SW480 (cell line): ENCODE measurements at regions not wholly inside any gene's neighbourhood (a gene's known extent, or its start where the extent isn't known, plus 50 kb on each side); places are given as distances from the start of the nearest gene placed in this dataset.

Source experiments
- DNase-seq: peaks from one replicate; pipeline ENCODE4 v3.0.0-alpha.2; 2016; ENCODE audit warnings: low spot score

DNA sequence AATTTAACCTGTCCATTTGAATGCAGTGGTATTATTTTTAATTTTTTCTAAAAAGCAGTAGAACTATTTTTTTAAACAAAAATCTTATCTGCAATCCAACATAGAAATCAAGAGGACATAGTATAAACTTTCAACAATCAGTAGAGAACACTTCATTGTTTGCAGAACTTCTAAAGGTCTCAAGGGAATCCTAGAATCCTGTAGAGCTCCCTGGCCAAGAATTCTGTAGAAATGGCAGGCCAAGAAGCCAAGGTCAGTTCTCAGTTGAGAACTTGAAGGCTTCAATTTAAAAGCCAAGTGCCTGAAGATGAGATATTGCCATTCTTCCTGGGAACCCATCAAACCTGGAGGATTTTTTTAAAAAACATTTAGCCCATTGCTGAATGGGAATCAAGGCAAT, 199.2 kb upstream of the KLF4 start:
- no peak for DNase-seq

DNA sequence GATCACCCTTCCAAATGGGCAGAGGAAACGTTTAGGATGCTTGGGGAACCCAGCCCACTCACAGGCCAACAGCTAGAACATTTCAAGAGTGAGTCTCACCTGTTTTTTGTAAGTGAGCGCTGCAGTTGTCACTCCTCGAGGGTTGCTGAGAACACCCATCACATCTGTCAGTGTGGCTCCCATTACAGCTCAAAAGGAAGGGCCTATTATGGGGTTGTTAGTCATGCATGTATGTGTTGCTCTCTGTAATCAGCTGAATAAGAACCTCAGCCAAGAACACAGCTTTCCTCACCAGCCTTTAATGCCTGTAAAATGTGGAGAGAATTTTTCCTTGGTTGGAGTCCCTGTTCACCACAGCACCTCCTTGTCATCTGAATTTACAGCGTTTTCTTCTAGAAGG, 196.3 kb upstream of the KLF4 start:
- no peak for DNase-seq

DNA sequence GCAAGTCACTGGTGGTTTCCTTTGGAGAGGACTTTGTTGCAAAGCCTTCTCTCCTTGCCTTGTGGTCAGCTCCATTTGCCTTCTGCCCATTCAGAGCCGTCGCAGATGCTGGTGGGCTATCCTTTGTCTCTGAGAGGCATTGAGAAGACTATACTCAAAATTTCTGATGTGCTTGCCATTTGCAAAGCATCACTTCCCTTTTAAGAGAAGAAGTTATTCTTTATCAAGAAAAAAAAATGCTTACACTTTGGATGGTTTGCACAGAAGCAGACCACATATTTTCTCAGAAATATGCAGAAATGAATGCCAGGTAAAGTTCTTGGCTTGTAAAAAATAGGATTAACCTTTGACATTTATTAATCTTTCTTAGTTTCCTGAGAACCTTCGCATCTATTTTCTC, 195.8 kb upstream of the KLF4 start:
- DNase-seq, result no peak

DNA sequence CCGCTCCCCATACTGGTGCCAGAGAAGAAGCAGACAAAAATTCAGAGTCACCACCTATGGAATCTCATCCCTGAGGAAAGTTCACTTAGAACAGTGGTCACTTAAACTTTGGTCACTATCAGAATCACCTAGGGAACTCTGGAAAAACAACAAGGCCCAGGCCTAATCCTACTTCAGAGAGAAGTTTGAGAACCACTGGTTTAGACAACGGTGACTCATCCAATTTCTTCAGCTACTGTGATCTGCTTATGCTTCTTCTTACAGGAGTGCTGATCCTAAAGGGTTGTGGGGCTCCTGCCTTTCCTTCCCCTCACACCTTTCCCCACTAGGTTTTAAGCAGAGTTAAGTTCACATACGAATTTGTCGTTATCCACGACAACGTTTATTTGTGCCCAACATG, 194.7 kb upstream of the KLF4 start:
- DNase-seq, result no peak

DNA sequence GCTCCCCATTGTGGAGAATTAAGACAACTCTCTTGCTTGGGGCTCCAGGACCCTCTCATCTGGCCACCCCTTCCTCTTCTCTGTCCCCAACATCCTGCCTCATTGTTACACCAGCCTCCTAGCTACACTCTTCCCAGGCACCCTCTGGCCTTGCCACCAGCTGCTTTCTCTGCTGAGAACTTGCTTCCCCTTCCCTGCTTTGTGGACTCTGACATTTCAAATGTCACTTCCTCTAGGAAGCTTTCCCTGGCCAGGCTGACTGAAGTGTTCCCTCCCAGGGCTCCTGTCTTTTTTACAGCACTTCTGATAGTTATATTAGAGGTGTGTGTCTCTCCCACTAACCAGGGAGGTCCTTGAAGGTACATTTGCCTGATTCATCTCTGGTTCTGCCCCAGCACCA, 194.0 kb upstream of the KLF4 start:
- DNase-seq, result no peak

DNA sequence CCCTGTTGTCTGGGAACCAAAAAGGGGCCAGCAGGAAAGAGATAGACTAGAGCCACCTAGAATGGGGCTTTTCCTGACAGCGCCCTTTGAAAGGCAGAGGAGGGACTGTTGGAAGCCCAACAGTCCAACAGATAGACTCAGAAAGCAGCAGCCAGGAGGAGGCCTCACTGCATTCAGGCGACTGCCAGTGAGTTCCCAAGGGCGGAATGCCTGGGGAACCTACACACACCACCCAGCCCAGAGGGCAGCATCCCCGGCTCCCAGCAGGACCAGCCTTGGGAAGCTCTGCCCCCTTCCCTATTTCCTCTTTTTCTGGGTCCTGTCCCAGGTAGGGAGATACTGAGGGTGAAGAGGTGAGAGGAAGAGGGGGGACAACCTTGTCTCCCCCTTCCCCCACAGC, 192.4 kb upstream of the KLF4 start:
- no peak for DNase-seq

DNA sequence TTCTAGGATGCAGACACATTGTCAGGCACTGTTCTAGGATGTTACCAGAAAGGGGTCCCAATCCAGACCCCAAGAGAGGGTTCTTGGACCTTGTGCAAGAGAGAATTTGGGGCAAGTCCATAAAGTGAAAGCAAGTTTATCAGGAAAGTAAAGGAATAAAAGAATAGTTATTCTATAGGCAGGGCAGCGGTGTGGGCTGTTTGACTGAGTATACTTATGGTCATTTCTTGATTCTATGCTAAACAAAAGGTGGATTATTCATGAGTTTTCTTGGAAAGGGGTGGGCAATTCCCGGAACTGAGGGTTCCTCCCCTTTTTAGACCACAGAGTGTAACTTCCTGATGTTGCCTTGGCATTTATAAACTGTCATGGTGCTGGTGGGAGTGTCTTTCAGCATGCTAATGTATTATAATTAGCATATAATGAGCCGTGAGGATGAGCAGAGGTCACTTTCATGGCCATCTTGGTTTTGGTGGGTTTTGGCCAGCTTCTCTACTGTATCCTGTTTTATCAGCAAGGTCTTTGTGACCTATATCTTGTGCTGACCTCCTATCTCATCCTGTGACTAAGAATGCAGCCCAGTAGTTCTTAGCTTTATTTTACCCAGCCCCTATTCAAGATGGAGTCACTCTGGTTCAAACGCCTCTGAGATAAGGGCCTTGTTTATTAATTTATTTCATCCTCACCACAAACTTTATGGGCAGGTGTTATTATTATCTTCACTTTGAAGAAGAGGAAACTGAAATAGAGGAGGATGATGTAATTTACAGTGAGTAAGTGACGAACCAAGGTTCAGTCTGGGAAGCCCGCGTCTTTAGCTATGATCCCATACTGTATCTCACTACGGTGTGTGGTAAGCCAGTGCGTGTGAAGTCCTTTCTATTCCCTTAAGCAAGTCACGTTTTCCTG, 186.0 kb upstream of the KLF4 start:
- DNase-seq, result no peak

DNA sequence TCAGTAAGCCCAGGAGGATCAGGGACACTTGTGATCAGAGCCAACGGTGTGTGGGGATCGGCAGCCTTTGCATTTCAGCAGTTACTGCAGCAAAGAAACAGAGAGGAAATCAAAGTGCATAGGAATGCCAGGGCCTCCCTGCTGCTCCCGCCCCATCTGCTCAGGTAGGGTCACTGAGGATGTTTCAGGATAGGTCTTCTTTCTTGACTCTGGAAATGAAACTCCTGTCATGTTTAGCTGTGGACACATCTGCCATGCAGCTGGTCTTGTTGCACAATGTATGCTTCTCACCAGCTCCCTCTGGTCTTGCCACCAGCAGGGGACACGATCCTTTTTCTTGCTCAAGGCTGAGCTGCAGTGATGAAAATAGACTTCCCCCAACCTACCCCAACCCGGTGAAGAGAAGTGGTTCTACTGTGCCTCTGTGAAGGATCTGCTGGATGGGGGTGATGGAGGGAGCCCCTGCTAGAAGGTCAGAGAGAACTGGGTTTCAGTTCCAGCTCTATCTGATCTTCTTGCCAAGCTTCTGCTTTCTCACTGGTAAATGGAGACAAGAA, 185.2 kb upstream of the KLF4 start:
- no peak for DNase-seq

DNA sequence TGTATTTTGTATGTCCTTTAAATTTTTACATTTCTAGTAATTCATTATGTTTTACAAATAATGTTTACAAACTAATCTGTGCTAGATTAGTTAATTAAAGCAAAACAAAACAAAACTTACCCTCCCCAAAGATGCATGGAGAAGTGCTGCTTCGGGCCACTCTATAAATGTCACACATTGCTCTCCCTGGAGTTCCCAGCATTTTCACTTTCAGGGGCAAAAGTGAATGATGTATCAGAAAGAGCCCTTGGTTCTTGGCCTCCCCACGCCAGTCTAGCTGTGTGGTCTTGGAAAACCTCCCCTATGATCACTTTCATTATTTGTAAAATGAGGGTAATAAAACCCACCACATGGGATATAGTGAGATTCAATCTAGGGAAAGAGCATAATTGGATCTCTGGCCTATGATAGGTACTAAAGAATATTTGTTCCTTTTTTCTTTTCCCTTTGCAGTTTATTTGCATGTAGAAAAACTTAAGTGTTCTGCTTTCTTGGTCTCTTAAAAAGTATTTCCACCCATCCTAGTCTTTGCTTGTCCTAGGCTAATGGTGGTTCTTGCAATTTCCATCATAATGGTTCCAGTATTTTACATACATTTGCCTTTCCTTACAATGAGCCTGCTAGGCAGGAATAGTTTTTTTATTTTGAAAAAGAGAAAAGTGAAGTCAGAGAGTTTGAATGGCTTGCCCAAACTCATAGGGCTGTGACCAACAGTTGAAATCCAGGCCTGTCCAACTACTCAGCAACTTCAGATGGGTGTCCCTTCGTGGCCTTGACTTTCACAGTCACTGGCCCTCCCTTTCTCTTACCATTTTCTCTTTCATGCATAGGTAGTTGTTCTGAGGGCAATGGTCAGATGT, 184.5 kb upstream of the KLF4 start:
- no peak for DNase-seq

DNA sequence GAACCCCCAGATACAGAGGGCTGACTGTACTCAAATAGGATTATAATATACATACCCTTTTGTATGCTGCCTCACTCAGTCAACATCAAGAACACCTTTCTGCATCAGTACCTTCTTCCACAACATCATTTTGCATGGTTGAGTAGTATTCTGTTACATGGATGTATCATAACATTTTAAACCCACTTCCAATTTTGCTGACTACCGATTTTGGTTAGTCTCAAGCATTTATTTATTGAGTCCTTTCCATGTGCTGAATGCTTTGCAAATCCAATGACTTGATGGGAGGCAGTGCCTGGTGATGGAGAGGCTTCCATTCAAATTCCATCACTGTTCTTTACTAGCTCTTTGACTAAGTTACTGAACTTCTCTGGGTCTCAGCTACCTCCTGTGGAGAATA, 182.0 kb upstream of the KLF4 start:
- no peak for DNase-seq

DNA sequence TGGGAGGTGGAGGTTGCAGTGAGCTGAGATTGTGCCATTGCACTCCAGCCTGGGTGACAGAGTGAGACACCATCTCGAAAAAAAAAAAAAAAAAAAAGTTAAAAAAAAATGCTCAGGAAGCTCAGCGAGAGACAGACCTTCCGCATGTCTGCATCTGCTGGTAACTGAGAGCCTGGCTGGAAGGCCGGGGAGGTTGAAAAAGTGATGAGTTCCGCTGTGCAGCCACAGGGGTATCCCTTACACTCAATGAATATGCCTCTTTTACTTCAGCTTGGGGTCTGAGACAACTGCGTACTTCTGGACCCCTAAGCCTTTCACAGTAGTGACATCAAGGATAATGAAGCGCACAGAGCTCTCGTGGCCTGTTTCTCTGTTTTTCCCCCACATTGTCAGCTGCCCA, 179.9 kb upstream of the KLF4 start:
- no peak for DNase-seq

DNA sequence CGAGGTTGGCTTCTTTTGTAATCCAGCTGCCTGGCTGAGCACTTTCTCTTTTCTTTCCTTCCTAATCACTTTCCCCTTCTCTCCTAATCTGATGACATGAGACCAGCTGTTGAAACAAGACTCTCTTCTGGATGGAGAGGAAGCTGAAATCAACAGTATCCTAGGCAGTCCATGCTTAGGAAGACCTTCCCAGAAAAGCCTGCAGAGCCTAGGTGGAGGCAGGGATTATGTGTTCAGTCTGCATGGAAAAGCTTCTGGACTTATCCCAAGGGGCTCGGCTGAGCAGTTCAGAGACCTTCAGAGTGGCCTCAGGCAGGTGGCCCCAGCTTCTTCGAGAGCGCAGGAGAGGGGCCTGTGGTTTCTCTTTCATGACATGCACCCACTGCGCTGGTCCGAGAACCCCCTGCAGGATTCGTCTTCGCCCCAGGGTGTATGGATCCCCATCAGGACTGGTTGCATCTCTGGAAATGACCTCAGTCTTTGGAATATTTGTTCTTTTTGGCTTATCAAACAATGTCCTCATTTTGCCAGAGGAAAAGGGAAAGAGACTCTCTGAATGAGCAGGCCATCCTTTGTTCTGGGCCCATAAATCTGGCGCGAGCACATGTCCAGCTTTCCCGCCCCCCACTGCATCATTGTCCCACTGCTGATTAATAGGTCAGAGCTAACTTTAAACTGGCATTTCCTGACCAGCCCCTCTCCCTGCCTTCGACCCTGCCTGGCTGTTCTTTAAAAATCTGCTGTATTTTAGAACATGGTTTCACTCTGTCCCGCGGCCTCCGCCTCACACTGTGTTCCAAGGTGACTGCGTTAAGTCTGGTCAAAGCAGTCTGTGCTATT, 177.9 kb upstream of the KLF4 start:
- DNase-seq, result no peak

DNA sequence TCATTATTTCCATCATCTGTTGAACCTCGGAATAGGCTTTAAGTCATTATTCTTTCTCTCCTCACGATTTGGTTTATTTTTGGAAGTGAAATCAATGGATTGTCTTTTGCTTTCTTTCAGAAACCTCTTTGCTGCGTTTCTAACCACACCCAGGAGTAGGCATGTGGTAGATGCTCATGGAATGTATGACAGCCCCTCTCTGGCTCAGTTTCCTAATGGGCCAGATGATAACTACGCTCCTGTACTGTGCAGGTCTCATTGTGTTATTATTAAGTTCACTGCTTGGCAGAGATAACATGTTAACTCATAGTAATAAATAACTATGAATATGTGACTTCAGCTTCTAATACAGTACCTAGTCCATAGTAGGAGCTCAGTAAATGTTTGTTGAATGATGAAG, 175.5 kb upstream of the KLF4 start:
- DNase-seq, result no peak

DNA sequence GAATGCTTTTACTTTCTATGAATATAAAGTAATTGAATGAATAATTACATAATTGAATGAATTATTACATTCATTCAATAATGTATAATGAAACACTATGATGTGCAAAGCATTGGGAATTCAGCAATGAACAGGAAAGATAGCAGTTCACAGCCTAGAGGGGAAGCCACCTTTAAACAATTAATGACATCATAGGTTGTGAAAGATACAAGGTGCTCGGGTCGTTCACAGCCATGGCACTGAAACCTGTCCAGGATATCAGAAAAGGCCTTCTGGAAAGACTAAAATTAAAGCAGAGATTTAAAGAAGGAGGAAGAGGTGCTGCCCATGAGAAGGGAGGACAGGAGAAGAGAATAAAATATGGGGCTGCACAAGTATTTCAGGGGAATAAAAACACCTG, 171.4 kb upstream of the KLF4 start:
- no peak for DNase-seq

DNA sequence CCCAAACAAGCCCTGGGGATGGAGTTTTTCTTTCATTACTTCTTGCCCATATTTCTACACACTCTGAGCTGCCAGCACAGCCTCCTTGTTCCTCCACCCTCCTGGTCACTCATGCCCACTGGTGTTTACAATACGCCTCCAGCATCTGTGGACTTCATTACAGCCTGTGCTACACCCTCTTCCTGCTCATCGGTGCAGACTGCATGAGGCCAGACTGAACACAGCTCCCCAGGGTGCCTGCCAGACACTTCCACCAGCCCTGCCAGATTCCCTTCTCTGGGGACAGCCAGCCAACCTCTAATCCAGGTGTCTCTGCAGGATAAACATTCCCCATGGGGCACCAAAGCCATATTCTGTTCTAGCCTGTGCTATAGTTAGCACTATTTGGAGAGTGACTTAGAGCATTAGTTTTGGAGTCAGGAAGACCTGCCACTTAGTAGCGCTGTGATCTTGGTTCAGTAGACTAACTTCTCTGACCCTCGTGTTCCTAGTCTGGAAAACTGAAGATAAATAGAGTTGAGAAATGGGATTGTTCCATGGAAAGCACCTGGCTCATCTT, 163.8 kb upstream of the KLF4 start:
- DNase-seq, result no peak

DNA sequence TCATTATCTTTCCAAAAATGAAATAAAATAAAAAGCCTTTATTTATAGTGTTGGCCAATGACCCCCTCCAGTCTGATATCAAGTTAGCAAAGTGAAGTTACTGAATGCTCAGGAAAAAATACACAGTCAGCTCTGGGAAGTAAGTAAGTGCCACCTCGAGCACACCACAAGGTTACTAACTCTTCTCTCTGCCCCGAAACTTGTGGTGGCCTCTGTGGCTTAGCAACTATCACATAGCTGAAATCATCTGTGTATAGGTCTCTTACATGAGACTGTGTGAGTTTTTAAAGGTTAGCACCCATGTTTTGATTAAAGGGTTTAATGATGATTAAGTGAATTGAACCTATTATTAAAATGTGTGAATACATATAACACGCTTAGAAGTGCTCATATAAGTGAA, 161.4 kb upstream of the KLF4 start:
- DNase-seq, result no peak

DNA sequence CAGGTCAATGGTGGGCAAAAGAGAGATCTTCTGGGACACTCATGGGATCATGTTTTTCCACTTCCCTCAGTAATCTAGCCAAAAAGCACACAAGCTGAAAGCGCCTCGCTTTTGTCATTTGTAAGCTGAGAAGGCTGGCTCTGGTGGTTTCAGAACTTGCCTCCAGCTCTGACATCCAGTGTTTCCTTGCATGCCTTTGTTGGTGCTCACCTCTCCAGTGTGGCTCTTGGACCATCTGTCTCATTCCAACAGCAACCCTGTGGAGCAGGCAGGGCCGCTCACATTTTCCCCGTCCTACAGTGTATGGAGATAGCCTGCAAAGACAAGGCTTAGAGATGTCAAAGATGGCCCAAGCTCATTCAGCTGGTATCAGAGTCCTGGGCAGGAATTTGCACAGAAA, 160.8 kb upstream of the KLF4 start:
- DNase-seq, result no peak

DNA sequence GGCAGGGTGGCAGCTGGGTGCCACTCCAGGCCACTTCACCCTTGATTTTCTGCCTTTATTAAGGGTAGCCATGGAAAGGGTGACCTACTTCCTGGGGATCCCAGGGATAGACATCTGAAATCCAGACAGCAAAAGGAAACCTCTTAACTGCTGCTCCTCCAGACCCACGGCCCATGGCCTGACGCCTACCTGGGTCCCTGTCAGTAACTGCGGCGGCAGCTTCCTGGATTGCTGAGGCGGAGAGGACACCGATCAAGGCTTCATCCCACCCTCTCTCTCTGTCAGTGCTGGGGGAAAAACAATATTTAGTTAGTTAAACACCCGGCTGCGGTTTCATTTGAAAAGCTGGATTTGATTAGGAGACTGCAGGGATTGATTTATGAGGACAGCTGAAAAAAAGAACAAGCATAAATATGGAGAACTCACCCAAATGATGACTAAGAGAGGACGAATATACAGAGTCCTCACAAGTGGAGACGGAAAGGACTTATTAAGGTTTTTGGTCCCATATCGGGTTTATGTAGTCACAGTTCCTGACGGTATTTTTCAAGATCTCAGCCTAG, 158.7 kb upstream of the KLF4 start:
- no peak for DNase-seq

DNA sequence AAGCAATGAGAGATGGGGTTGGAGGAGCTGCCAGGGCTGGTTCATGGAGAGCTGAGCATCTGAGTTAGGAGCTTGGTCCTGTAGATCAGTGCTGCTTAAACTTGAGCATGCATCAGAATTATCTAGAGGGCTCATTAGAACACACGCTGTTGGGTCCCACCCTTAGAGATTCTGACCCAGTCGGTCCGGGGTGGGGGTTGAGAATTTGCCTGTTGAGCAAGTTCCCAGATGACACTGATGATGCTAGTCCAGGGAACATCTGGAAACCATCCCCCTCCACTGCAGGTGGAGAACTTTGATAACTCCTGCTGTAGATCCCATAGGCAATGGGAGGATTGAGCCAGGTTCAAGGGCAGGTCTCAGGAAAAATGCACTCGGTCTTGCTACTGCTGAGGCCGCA, 158.0 kb upstream of the KLF4 start:
- DNase-seq, result no peak

DNA sequence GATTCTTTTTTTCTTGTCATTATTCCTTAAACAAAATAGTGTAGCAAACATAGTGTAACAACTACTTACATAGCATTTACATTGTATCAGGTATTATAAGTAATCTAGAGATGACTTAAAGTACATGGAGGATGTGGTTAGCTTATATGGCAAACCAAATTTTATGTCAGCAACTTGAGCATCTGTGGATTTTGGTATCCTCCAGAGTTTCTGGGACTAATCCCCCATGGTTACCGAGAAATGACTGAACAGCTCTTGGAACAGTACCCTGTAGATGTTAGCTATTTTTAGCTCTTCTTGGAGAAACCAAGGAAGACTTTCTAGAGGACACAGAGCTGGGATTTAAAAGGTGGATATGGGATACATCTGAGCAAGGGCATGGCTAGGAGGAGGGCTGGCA, 157.6 kb upstream of the KLF4 start:
- no peak for DNase-seq

DNA sequence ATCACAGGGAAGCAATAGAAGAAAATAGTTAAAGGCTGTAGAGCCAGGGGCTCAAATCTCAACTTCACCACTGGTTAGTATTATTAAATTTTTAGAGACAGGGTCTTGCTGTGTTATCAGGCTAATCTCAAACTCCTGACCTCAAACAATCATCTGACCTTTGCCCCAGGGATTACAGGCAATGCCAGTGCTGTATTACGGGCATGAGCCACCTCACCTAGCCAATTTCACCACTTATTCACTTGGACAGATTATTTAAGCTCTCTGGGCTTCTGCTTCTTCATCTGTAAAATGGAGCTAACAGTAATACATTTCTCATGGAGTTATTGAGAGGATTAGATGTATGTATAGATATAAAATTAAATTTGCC, 155.9 kb upstream of the KLF4 start:
- DNase-seq, result no peak
